ENCODE measurements at regions not wholly inside any gene's neighbourhood (a gene's known extent, or its start where the extent isn't known, plus 50 kb on each side); places are given as distances from the start of the nearest gene placed in this dataset.

DNA sequence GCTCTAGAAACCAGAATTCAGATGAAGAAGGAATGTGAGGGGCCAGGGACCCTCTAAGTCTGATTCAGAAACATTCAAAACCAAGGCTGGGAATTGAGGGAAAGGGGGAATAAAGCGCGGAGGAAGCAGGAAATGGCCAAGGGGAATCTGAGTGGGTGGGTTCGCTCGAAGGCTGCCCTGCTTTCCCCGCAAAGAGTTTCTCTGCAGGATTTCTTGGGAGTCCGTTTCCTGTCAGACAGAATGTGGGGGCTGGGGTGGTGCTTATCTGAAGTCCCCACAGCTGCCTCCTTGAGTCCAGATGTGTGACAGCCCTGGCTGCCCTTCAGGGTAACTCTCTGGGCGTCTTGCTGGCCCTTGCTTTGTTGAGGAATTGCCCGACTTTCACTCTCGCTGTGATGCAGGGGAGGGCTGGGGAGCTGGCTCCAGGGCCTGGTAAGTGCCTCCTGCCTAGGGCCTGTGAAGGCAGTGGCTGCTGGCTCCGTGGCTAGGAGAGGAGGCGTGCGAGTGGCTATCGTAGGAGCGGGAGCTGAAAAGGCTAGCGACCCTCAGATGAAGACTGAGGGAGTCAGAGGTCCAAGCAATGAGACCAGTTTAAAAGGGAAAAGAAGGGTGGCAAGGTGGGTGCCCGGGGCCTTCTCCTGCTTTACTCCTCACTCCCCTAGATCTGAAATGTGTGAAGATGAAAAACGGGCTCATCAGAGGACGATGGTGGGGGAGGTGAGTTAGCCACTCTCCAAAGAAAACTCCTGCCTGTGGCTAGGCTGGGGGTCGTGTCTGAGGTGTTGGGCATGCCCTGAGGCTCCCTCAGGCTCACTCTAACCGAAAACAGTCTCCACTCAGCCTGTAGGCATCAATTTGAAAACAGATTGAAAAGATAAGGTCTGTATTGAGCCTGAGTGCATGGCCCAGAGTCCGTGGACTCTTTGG, 143.9 kb upstream of the UMPS start (continued):
- TF ChIP-seq MAX (IDR thresholded peaks at IDR 0.05), result no peak
- TF ChIP-seq TAF1 (IDR thresholded peaks at IDR 0.05; ENCODE audit: low read depth, low read length), result no peak
- TF ChIP-seq HDAC2 (IDR thresholded peaks at IDR 0.05; ENCODE audit: borderline replicate concordance in 1 of 2, low read depth in 2 of 2, low read length in 2 of 2), result no peak
- TF ChIP-seq SP2 (IDR thresholded peaks at IDR 0.05; ENCODE audit: low read length), result no peak
- no peak for TF ChIP-seq SIRT6 (IDR thresholded peaks at IDR 0.05; ENCODE audit: low read length)
- no peak for TF ChIP-seq YY1 (IDR thresholded peaks at IDR 0.05; ENCODE audit: low read depth, low read length)
- 0 out of 2 replicates have a peak, but pooled peaks have one; percentile 30 for TF ChIP-seq RBBP5 (IDR thresholded peaks at IDR 0.05; ENCODE audit: borderline replicate concordance, low read depth, low read length)
- TF ChIP-seq ASH2L (IDR thresholded peaks at IDR 0.05; ENCODE audit: low read length), result peak; percentile 59
- no peak for TF ChIP-seq ZNF274 (IDR thresholded peaks at IDR 0.05; ENCODE audit: borderline replicate concordance, extremely low read depth, low read length)
- TF ChIP-seq RNF2 (IDR thresholded peaks at IDR 0.05; ENCODE audit: borderline replicate concordance, low read depth, low read length, missing control alignments, poor library complexity, severe bottlenecking), result no peak
- TF ChIP-seq TCF12 (IDR thresholded peaks at IDR 0.05; ENCODE audit: low read depth, low read length), result no peak
- TF ChIP-seq HDAC6 (IDR thresholded peaks at IDR 0.05; ENCODE audit: low read depth, low read length), result no peak
- no peak for TF ChIP-seq BRCA1 (IDR thresholded peaks at IDR 0.05; ENCODE audit: low read depth, low read length)
- TF ChIP-seq TEAD4 (IDR thresholded peaks at IDR 0.05; ENCODE audit: low read depth, low read length), result no peak
- TF ChIP-seq RAD21 (IDR thresholded peaks at IDR 0.05 in 1 of 2, conservative IDR thresholded peaks at IDR 0.05 in 1 of 2; ENCODE audit: low read depth in 2 of 2, low read length in 2 of 2), result 0 out of 4 replicates have a peak, but pooled peaks of 1 of the 2 experiments have one; percentile 3
- TF ChIP-seq SIX5 (IDR thresholded peaks at IDR 0.05; ENCODE audit: low read depth, low read length), result no peak
- TF ChIP-seq CEBPB (IDR thresholded peaks at IDR 0.05; ENCODE audit: low read depth, low read length), result no peak
- TF ChIP-seq SP1 (IDR thresholded peaks at IDR 0.05; ENCODE audit: low read depth, low read length), result no peak
- TF ChIP-seq POU5F1 (IDR thresholded peaks at IDR 0.05; ENCODE audit: low read depth, low read length), result no peak
- TF ChIP-seq POLR2AphosphoS5 (IDR thresholded peaks at IDR 0.05; ENCODE audit: low read depth, low read length), result no peak
